A549 (cell line): ENCODE measurements at regions not wholly inside any gene's neighbourhood (a gene's known extent, or its start where the extent isn't known, plus 50 kb on each side); places are given as distances from the start of the nearest gene placed in this dataset.

ENCODE experiments used
- ATAC-seq, 2 experiments: fragments of 200-7000 bp in 1 of 2; fragments of >200 bp in 1 of 2; cut with Nextera tagmentation in 1 of 2; cut with Tn5 transposase in 1 of 2; 3 replicates each; pipeline versions ENCODE4 v1.8.0 to v1.9.1; 2018 to 2020; ENCODE audit warnings: mild to moderate bottlenecking in 1 of 2, moderate library complexity in 1 of 2
- CTCF ChIA-PET: fragments of 300-600 bp; sonication (Branson Sonifier 250); formaldehyde crosslinking; extraction: SDS; loops from one replicate; lab custom pipeline; 2021; ENCODE audit warnings: antibody characterized with exemption, inconsistent platforms; lab: Yijun Ruan, JAX
- POLR2A ChIA-PET: fragments of 350-600 bp; formaldehyde crosslinking; extraction: SDS; loops from one replicate; lab custom pipeline; 2021; ENCODE audit warnings: antibody characterized with exemption, inconsistent platforms; lab: Yijun Ruan, JAX
- DNase-seq, 2 experiments: peaks; one replicate each; pipeline versions ENCODE4 v3.0.0 to v3.0.0-alpha.2; 2011 to 2016; ENCODE audit warnings: low read depth in 1 of 2, low spot score in 1 of 2
- FAIRE-seq: peaks from 2 replicates; lab custom pipeline; 2011; peaks lifted over from hg19 to GRCh38; lab: Jason Lieb, UNC
- H3K27ac ChIP-seq, 2 experiments: fragments of >200 bp; sonication (Bioruptor Twin); formaldehyde crosslinking; 3 replicates each; pipeline ENCODE4 v1.5.1; 2016 to 2017
- H3K4me1 ChIP-seq: fragments of >200 bp; sonication (Bioruptor Twin); formaldehyde crosslinking; 3 replicates; pipeline ENCODE4 v1.6.1; 2016
- H3K4me2 ChIP-seq: fragments of >200 bp; sonication (Bioruptor Twin); formaldehyde crosslinking; 3 replicates; pipeline ENCODE4 v1.6.1; 2016
- H3K4me3 ChIP-seq: fragments of >200 bp; sonication (Bioruptor Twin); formaldehyde crosslinking; 3 replicates; pipeline ENCODE4 v1.5.1; 2016
- H3K9me3 ChIP-seq: fragments of >200 bp; sonication (Bioruptor Twin); formaldehyde crosslinking; 3 replicates; pipeline ENCODE4 v1.6.1; 2016
- CHD2 ChIP-seq: fragments of 150-350 bp; IDR thresholded peaks from 2 replicates; pipeline ENCODE4 v1.6.1; 2014; ENCODE audit warnings: low read length; ENCODE audit not compliant: partially characterized antibody
- CHD4 ChIP-seq: fragments of 200-600 bp; sonication (generic); IDR thresholded peaks from 2 replicates; pipeline ENCODE4 v1.6.1; 2016; ENCODE audit warnings: antibody characterized with exemption, mild to moderate bottlenecking, borderline replicate concordance
- EHMT2 ChIP-seq: fragments of 200-600 bp; sonication (generic); IDR thresholded peaks from 2 replicates; pipeline ENCODE4 v1.6.1; 2016; ENCODE audit warnings: antibody characterized with exemption, low read depth, mild to moderate bottlenecking, moderate library complexity
- EP300 ChIP-seq, 2 experiments: fragments of >200 bp; sonication (Bioruptor Twin); formaldehyde crosslinking; IDR thresholded peaks; 2 replicates in 1 of 2; 3 replicates in 1 of 2; pipeline ENCODE4 v1.6.1; 2016 to 2017
- ESRRA ChIP-seq: fragments of 150-350 bp; IDR thresholded peaks from 2 replicates; pipeline ENCODE4 v1.6.1; 2014; ENCODE audit warnings: mild to moderate bottlenecking, low read length, borderline replicate concordance
- FOSL2 ChIP-seq, 2 experiments: fragments of 450-650 bp in 1 of 2; fragments of >200 bp in 1 of 2; sonication (Bioruptor Twin) in 1 of 2; formaldehyde crosslinking; IDR thresholded peaks; 2 replicates each; pipeline versions ENCODE4 v1.5.0 to v1.6.1; 2016 to 2020; ENCODE audit warnings: mild to moderate bottlenecking in 1 of 2, moderate library complexity in 1 of 2
- HEYL ChIP-seq: fragments of 250-450 bp; sonication (Bioruptor Pico); IDR thresholded peaks from 2 replicates; pipeline ENCODE4 v1.8.0; 2021; ENCODE audit warnings: mild to moderate bottlenecking, moderate library complexity
- JUN ChIP-seq, 2 experiments: fragments of >200 bp; sonication (Bioruptor Twin); formaldehyde crosslinking; IDR thresholded peaks; 2 replicates in 1 of 2; 3 replicates in 1 of 2; pipeline ENCODE4 v1.6.1; 2016 to 2017
- KDM5A ChIP-seq: fragments of 200-600 bp; sonication (generic); IDR thresholded peaks from 2 replicates; pipeline ENCODE4 v1.6.1; 2016; ENCODE audit warnings: antibody characterized with exemption, mild to moderate bottlenecking
- MAZ ChIP-seq: fragments of 150-350 bp; IDR thresholded peaks from 2 replicates; pipeline ENCODE4 v1.6.1; 2014; ENCODE audit warnings: antibody characterized with exemption, low read depth, low read length, borderline replicate concordance
- NPAS2 ChIP-seq: fragments of 250-450 bp; sonication (Bioruptor Pico); IDR thresholded peaks from 2 replicates; pipeline ENCODE4 v1.8.0; 2022; ENCODE audit warnings: mild to moderate bottlenecking, moderate library complexity, borderline replicate concordance
- PBX3 ChIP-seq: IDR thresholded peaks from 2 replicates; pipeline ENCODE4 v1.6.1; 2012
- RARB ChIP-seq: fragments of 250-450 bp; sonication (Bioruptor Pico); IDR thresholded peaks from 2 replicates; pipeline ENCODE4 v1.8.0; 2021; ENCODE audit warnings: mild to moderate bottlenecking, moderate library complexity
- REST ChIP-seq: fragments of 200-600 bp; sonication (generic); IDR thresholded peaks from 2 replicates; pipeline ENCODE4 v1.6.1; 2016; ENCODE audit warnings: antibody characterized with exemption, mild to moderate bottlenecking, moderate library complexity
- RFX5 ChIP-seq: fragments of 450-650 bp; IDR thresholded peaks from 2 replicates; pipeline ENCODE4 v1.7.1; 2014; ENCODE audit warnings: antibody characterized with exemption, mild to moderate bottlenecking, moderate library complexity
- RNF2 ChIP-seq: fragments of 200-600 bp; sonication (generic); IDR thresholded peaks from 2 replicates; pipeline ENCODE4 v1.6.1; 2016; ENCODE audit warnings: low read depth, mild to moderate bottlenecking, antibody characterized with exemption, moderate library complexity, borderline replicate concordance
- SMC3 ChIP-seq: fragments of >200 bp; sonication (Bioruptor Twin); formaldehyde crosslinking; IDR thresholded peaks from 3 replicates; pipeline ENCODE4 v1.6.1; 2018; ENCODE audit warnings: inconsistent platforms
- SREBF2 ChIP-seq: fragments of 450-650 bp; IDR thresholded peaks from 2 replicates; pipeline ENCODE4 v1.6.1; 2014; ENCODE audit warnings: mild to moderate bottlenecking, moderate library complexity
- TFCP2L1 ChIP-seq: fragments of 250-450 bp; sonication (Bioruptor Pico); IDR thresholded peaks from 2 replicates; pipeline ENCODE4 v1.5.0; 2021; ENCODE audit warnings: mild to moderate bottlenecking
- TP53 ChIP-seq: fragments of 250-450 bp; sonication (Bioruptor Pico); IDR thresholded peaks from 2 replicates; pipeline ENCODE4 v1.5.0; 2021; ENCODE audit warnings: mild to moderate bottlenecking, moderate library complexity
- USF2 ChIP-seq: fragments of 450-650 bp; IDR thresholded peaks from 2 replicates; pipeline ENCODE4 v1.6.1; 2014; ENCODE audit warnings: antibody characterized with exemption
- ZC3H11A ChIP-seq: fragments of 450-650 bp; IDR thresholded peaks from 2 replicates; pipeline ENCODE4 v1.6.1; 2014; ENCODE audit warnings: antibody characterized with exemption, mild to moderate bottlenecking
- ZFP36 ChIP-seq: fragments of 450-650 bp; IDR thresholded peaks from 2 replicates; pipeline ENCODE4 v1.6.1; 2014; ENCODE audit warnings: borderline replicate concordance; ENCODE audit not compliant: partially characterized antibody
- WGBS: methylation state at CpG from one replicate; pipeline ENCODE4 v1.1.6; 2017; ENCODE audit errors: missing lambda C conversion rate; 5-methylcytosine and 5-hydroxymethylcytosine counted together

GRCh38 chr16:79317026-79317425, 283.5 kb downstream of the MAF start (continued):
- no peak for TF ChIP-seq SREBF2
- TF ChIP-seq REST, result no peak
- no peak for TF ChIP-seq PBX3
- no peak for TF ChIP-seq NPAS2
- no peak for TF ChIP-seq FOSL2 (IDR thresholded peaks at IDR 0.05)
- TF ChIP-seq FOSL2 (CRISPR knock-in tag; IDR thresholded peaks at IDR 0.05), result no peak

- POLR2A ChIA-PET, result no interaction called here
- CTCF ChIA-PET, result no interaction called here
- Histone ChIP-seq H3K4me1 (no peaks in the 10 kb centered on the region), H3K4me2 (no peak overlapping the region), H3K27ac (no peak overlapping the region), H3K9me3 (no peaks in the 10 kb centered on the region), H3K4me3 (no peak overlapping the region)
- TF ChIP-seq EP300 (IDR thresholded peaks at IDR 0.05) (no peak), JUN (IDR thresholded peaks at IDR 0.05) (no peak), RFX5 (no peak), ZC3H11A (no peak), SMC3 (no peak), ESRRA (no peak), MAZ (no peak), RNF2 (no peak), USF2 (no peak), EHMT2 (no peak), CHD4 (no peak), TP53 (CRISPR knock-in tag) (no peak), KDM5A (no peak), CHD2 (no peak)
- no peak for FAIRE-seq
- WGBS, result 11% methylated on average over 8 of the region's 8 CpGs
- no peak for DNase-seq
- no peak for ATAC-seq
These were observed 284.5 kb downstream of the MAF start for GRCh38 chr16:79316004-79316458.

- ATAC-seq, result no peak
- FAIRE-seq, result no peak
- WGBS, result 35% methylated on average over 11 of the region's 11 CpGs
- TF ChIP-seq TFCP2L1 (no peak), KDM5A (no peak), HEYL (no peak), ZFP36 (no peak), FOSL2 (IDR thresholded peaks at IDR 0.05) (no peak), FOSL2 (CRISPR knock-in tag; IDR thresholded peaks at IDR 0.05) (no peak), ZC3H11A (no peak), RARB (CRISPR knock-in tag) (no peak)
- ChIA-PET CTCF (no interaction called here), POLR2A (no interaction called here)
- Histone ChIP-seq H3K27ac (no peak overlapping the region), H3K9me3 (no peaks in the 10 kb centered on the region), H3K4me2 (no peak overlapping the region), H3K4me3 (no peak overlapping the region), H3K4me1 (no peaks in the 10 kb centered on the region)
- DNase-seq, result no peak
These were observed 288.0 kb downstream of the MAF start for GRCh38 chr16:79312502-79312901.
